Lung microvascular endothelial cell (primary cell): ENCODE measurements at regions not wholly inside any gene's neighbourhood (a gene's known extent, or its start where the extent isn't known, plus 50 kb on each side); places are given as distances from the start of the nearest gene placed in this dataset.
"Not testable (repeated sequence)": the region's sequence is repeated elsewhere in the genome, so short reads cannot be mapped to it uniquely, and the experiment has no call there.

Experiments used
- DNase-seq, 2 donors: peaks; one replicate each; pipeline versions ENCODE4 v3.0.0 to v3.0.0-alpha.2; 2010; ENCODE audit warnings: low read depth in 2 of 2

GRCh38 chr1:101366513-101367215, 129.8 kb downstream of the S1PR1 start:
- DNase-seq: peak; percentile 56 to 85

DNA sequence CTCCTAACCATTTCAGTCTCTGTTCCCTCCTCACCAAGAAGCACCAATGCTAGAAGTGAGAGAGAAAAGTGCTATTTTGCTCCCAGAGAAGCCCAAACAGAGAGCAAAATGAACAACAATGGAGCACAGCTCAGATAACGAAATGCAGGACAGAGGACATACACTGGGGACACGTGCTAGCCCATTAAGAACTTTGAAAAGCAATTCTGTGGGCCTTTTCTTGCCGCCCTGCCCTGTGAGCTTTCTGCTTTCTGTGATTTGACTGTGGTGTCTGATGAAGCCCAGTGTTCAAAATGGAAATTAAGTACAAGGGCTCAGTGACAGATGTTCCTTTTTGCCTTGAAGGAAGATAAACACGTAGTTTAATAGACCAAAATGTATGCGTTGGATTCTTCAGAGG, 130.8 kb downstream of the S1PR1 start:
- DNase-seq: no peak

DNA sequence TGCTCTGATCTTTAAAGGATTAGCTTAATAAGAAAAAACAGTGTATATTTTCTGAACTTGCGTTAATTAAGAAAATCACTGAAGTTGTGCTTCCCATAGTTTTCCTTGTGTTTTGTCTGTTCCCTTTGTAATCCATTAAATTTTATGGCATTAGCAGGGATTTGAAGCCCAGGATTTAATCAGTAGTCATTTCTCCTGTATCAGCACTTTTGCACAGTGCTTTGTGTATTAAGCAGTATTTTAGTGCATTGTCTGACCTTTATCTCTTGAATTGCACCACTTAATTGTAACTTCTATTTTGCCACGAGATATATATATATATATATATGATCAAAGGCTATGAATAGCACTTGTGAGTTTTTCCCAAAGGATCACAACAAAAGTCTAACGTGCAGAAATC, 133.7 kb downstream of the S1PR1 start:
- DNase-seq: no peak

- peak; percentile 68 to 88 for DNase-seq
Measured at GRCh38 chr1:101371259-101371658, 134.4 kb downstream of the S1PR1 start.

GRCh38 chr1:101373570-101373969, 136.8 kb downstream of the S1PR1 start:
- no peak for DNase-seq

GRCh38 chr1:101375448-101375847, 138.6 kb downstream of the S1PR1 start:
- DNase-seq: not testable (repeated sequence)

GRCh38 chr1:101376121-101377083, 139.6 kb downstream of the S1PR1 start:
- peak in 1 of 2 donors; percentile 36 for DNase-seq

DNA sequence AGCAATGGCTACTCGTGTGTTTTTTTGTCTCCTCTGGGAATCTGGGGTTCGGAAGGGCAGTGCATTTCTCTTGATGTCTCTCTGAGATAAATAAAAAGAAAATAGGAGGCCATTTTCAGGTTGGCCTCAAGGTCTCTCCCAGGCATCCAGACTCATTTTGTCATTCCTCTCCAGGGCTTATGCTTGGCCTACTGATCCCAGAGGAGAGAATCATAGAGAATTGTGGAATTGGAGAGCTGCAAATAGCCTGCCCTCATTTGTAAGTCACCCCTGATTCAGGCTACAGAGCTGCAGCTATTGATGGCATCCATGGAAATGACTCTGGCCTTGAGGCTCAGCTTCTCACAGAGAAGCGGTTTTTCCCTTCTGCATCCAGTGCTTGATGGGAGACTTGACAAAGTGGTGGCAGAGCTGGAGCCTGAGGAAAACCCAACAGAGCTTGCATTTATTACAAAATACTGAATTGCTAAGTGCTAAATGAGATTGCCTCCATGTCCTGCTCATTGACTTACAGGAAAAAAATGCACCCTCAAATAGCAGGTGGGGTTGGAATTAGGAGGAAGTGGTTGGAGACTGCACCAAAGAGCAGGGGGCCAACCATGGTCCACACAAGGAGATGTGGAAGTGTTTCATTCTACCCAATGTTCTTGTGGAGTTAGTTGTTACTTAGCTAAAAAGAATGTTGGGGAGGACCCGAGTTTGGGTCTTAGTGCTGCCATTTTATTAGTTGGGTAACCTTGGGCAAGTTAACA, 140.4 kb downstream of the S1PR1 start:
- no peak for DNase-seq

DNA sequence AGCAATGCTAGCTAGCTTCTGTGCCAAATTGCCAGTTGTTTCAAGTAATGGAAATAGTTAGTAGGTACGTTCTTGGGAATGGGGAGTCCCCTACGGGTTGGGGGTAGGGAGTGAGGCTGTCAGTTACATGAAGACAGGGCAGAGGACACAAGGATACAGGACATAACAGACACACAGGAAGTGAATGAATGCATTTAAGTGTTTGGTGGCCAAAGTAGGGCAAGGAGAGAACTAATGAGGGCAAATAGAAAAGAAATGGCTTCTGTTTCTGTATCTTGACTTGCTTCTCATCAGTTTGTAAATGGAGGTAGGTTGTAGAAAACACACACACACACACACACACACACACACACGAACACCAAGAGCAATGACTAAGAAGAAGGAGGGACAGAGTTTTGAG, 142.2 kb downstream of the S1PR1 start:
- no peak for DNase-seq

GRCh38 chr1:101379950-101380349, 143.1 kb downstream of the S1PR1 start:
- no peak for DNase-seq

GRCh38 chr1:101382135-101382534, 145.3 kb downstream of the S1PR1 start:
- no peak for DNase-seq

DNA sequence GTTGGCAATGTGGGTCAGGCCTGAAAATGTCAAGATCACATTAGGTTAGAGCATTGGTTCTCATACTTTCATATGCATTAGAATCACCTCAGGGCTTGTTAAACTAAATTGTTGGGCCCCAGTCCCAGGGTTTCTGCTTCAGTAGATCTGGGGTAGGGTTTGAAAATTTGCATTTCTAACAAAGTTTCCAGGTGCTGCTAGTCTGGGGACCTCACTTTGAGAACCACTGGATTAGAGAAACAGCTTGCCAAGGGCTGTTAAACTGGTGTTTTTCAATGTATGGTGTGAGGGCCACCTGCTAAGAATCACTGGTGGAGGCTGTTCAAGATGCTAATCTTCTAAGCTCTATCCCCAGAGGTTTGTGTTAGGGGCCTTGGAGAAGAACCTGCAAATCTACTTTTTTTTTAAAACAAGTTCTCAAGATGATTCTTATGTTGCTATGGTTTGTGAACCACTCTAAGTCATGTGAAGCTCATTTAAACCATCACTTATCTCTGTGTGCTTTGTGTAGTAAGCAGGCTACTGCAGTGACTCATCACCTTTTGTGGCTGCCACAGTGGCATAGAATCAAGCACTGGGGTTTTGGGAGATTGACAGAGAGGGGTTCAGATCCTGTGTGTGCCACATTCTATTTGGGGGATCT, 152.2 kb downstream of the S1PR1 start:
- DNase-seq: no peak

GRCh38 chr1:101389547-101389929, 152.7 kb downstream of the S1PR1 start:
- no peak for DNase-seq

GRCh38 chr1:101392552-101392951, 155.7 kb downstream of the S1PR1 start:
- DNase-seq: no peak

DNA sequence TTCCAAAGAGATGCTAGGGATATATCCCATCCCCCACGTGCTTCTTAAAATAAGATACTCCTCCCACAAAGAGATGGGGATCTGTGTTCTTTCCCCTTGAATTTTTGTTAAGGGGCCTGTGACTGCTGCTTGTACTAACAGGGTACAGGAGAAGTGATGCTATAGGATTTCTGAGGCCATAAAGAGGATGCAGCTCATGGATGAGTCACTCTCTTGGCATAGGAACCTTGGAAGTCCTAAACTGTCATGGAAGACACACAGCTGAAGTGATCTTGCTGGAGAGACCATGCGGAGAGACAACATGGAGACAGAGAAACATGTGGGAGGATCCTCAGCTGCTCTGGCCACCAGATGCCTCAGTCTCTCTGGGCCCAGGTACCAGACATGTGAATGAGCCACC, 157.2 kb downstream of the S1PR1 start:
- no peak for DNase-seq

GRCh38 chr1:101399222-101399621, 162.4 kb downstream of the S1PR1 start:
- DNase-seq: no peak

DNA sequence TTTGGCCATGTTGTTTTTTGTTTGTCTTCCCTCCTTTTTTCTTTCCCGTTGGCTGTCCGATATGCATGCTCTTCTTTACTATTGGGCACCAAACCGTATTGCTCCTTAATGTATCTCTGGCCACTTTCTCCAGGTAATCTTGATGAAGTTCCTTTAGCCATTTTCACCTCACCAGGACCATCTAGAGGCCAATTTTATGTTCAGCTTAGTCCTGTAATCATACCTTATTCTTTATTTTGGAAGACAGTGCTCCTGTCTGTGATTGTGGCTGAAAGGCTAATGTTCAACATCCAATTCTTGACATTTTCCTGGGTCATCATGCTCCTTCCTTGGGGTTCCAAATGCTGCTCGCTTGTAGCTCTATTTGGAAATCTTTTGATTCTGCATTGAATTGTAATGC, 169.5 kb downstream of the S1PR1 start:
- no peak for DNase-seq

GRCh38 chr1:101406681-101407080, 169.9 kb downstream of the S1PR1 start:
- no peak for DNase-seq

- DNase-seq: no peak
Measured at GRCh38 chr1:101407505-101408211, 170.8 kb downstream of the S1PR1 start.

- no peak for DNase-seq
Measured at GRCh38 chr1:101408212-101409042, 171.6 kb downstream of the S1PR1 start.
